DOHH2 (cell line): ENCODE measurements at regions not wholly inside any gene's neighbourhood (a gene's known extent, or its start where the extent isn't known, plus 50 kb on each side); places are given as distances from the start of the nearest gene placed in this dataset.

Source experiments
- H3F3A ChIP-seq: fragments of 200-600 bp; sonication (generic), shearing (Covaris generic); 2 replicates; pipeline ENCODE4 v1.6.0; 2016; ENCODE audit warnings: antibody characterized with exemption, mild to moderate bottlenecking; ENCODE audit not compliant: control insufficient read depth, insufficient read depth
- H3K27ac ChIP-seq: fragments of 200-600 bp; sonication (generic); 2 replicates; pipeline ENCODE4 v1.5.1; 2014; ENCODE audit warnings: low read depth, mild to moderate bottlenecking, low read length, moderate library complexity
- H3K27me3 ChIP-seq: fragments of 200-600 bp; sonication (generic); 2 replicates; pipeline ENCODE4 v1.6.1; 2014; ENCODE audit warnings: mild to moderate bottlenecking, low read length, mixed read lengths; ENCODE audit not compliant: control insufficient read depth
- H3K36me3 ChIP-seq: fragments of 200-600 bp; sonication (generic); 2 replicates; pipeline ENCODE4 v1.6.1; 2014; ENCODE audit warnings: mild to moderate bottlenecking, low read length, moderate library complexity, mixed read lengths; ENCODE audit not compliant: control insufficient read depth
- H3K4me1 ChIP-seq: fragments of 200-600 bp; sonication (generic); 2 replicates; pipeline ENCODE4 v1.6.1; 2014; ENCODE audit warnings: mild to moderate bottlenecking, low read length, mixed read lengths; ENCODE audit not compliant: control insufficient read depth
- H3K4me2 ChIP-seq: fragments of 200-600 bp; sonication (generic); 2 replicates; pipeline ENCODE4 v1.6.0; 2014; ENCODE audit warnings: mild to moderate bottlenecking, low read length, moderate library complexity
- H3K4me3 ChIP-seq: fragments of 200-600 bp; sonication (generic); 2 replicates; pipeline ENCODE4 v1.5.1; 2014; ENCODE audit warnings: mild to moderate bottlenecking, low read length, mixed read lengths
- H3K79me2 ChIP-seq: fragments of 200-600 bp; sonication (generic); 2 replicates; pipeline ENCODE4 v1.6.1; 2014; ENCODE audit warnings: mild to moderate bottlenecking, low read length, mixed read lengths; ENCODE audit not compliant: control insufficient read depth
- H3K9me2 ChIP-seq: fragments of 200-600 bp; sonication (generic); replicated peaks from 2 replicates; pipeline ENCODE4 v1.6.1; 2014; ENCODE audit warnings: mild to moderate bottlenecking, low read length, mixed read lengths; ENCODE audit not compliant: control insufficient read depth
- H3K9me3 ChIP-seq: fragments of 200-600 bp; sonication (generic); 2 replicates; pipeline ENCODE4 v1.6.1; 2014; ENCODE audit warnings: antibody characterized with exemption, low read length, mixed read lengths; ENCODE audit not compliant: control insufficient read depth, insufficient read depth
- H4K20me1 ChIP-seq: fragments of 200-600 bp; sonication (generic); 2 replicates; pipeline ENCODE4 v1.6.0; 2014; ENCODE audit warnings: low read depth, mild to moderate bottlenecking, antibody characterized with exemption, low read length, moderate library complexity; ENCODE audit not compliant: control insufficient read depth, insufficient read depth
- EZH2phosphoT487 ChIP-seq: fragments of 200-600 bp; sonication (generic); IDR thresholded peaks from 2 replicates; pipeline ENCODE4 v1.6.1; 2017; ENCODE audit warnings: borderline replicate concordance, mild to moderate bottlenecking, antibody characterized with exemption, low read length, moderate library complexity, mixed read lengths
- TF ChIP-seq, protein P1 (sequence below): fragments of 200-600 bp; sonication (generic); IDR thresholded peaks from one replicate; pipeline ENCODE4 v1.5.1; 2014; ENCODE audit warnings: antibody characterized with exemption, mild to moderate bottlenecking, low read depth, low read length; ENCODE audit not compliant: poor library complexity, severe bottlenecking

DNA sequence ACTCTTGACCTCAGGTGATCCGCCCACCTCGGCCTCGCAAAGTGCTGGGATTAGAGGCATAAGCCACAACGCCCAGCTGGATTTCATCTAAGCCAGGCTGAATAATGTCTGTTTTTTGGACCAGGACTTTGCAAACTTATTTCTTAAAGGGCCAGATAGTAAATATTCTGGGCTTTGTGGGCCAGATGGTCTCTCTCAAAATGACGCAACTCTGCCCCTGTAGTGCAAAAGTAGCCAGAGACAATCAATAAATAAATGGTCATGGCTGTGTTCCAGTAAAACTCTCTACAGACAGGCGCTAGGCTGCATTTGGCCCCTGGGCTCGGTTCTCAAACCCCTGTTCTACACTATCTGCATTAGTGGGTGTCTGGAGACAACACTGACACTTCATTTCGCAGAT lies 121.9 kb upstream of the CDH13 start:
- H3K27me3 ChIP-seq = no peaks in the 10 kb centered on the region
- no peaks in the 10 kb centered on the region for H3K9me2 ChIP-seq
- H3K4me3 ChIP-seq = no peak overlapping the region
- H3K27ac ChIP-seq = no peak overlapping the region
- no peaks in the 10 kb centered on the region for H3K4me1 ChIP-seq
- H3F3A ChIP-seq = no peaks in the 10 kb centered on the region
- no peaks in the 10 kb centered on the region for H3K9me3 ChIP-seq
- no peaks in the 10 kb centered on the region for H3K79me2 ChIP-seq
- TF ChIP-seq, protein P1, sequence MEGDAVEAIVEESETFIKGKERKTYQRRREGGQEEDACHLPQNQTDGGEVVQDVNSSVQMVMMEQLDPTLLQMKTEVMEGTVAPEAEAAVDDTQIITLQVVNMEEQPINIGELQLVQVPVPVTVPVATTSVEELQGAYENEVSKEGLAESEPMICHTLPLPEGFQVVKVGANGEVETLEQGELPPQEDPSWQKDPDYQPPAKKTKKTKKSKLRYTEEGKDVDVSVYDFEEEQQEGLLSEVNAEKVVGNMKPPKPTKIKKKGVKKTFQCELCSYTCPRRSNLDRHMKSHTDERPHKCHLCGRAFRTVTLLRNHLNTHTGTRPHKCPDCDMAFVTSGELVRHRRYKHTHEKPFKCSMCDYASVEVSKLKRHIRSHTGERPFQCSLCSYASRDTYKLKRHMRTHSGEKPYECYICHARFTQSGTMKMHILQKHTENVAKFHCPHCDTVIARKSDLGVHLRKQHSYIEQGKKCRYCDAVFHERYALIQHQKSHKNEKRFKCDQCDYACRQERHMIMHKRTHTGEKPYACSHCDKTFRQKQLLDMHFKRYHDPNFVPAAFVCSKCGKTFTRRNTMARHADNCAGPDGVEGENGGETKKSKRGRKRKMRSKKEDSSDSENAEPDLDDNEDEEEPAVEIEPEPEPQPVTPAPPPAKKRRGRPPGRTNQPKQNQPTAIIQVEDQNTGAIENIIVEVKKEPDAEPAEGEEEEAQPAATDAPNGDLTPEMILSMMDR = no peak
- TF ChIP-seq EZH2phosphoT487 = no peak
- no peak overlapping the region for H3K4me2 ChIP-seq
- no peaks in the 10 kb centered on the region for H4K20me1 ChIP-seq
- no peaks in the 10 kb centered on the region for H3K36me3 ChIP-seq

DNA sequence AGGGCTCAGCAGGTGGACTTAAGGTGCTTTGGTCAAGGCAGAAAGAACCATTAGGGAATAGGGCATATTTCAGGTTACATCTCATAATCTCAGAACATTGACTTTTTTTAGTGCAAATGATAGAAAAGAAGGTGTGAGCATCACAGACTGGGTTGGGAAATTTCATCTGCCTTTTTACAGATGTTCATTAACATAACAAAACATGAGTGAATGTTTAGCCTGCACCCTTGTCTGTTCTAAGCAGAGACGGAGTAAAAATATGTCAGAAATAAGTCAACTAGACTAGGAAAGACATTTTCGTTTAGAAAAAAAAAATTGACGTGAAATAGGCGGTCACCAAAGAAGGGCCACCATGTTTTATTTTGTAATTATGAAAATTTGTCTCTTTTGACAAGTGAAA lies 127.5 kb upstream of the CDH13 start:
- no peaks in the 10 kb centered on the region for H3K4me1 ChIP-seq
- TF ChIP-seq, protein P1 = no peak
- TF ChIP-seq EZH2phosphoT487 = no peak
- H4K20me1 ChIP-seq = no peaks in the 10 kb centered on the region
- H3K27me3 ChIP-seq = no peaks in the 10 kb centered on the region
- no peaks in the 10 kb centered on the region for H3K36me3 ChIP-seq
- no peak overlapping the region for H3K4me2 ChIP-seq
- no peak overlapping the region for H3K4me3 ChIP-seq
- H3K27ac ChIP-seq = no peak overlapping the region
- H3K79me2 ChIP-seq = no peaks in the 10 kb centered on the region
- H3F3A ChIP-seq = no peaks in the 10 kb centered on the region
- H3K9me2 ChIP-seq = no peaks in the 10 kb centered on the region
- H3K9me3 ChIP-seq = no peaks in the 10 kb centered on the region

DNA sequence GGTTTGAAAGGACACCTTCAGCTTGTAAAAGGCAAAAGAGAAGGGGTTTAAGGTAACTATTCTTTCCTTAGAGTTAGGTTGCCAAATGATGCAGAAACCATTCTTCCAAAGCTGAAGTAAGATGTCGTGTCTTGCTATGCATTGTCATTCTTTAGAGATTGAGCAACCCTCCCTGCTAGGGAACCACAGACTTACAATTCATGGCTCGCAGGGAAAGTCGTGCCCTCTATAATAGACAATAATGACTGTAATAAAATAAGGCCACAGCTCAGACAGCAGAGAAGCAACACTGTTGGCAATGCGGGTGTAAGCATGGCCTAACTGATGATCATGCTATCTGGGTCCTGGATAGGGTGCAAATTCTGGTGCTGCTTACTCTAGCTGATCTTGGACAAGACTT lies 129.6 kb upstream of the CDH13 start:
- H3K27ac ChIP-seq = no peak overlapping the region
- H3F3A ChIP-seq = no peaks in the 10 kb centered on the region
- H3K36me3 ChIP-seq = no peaks in the 10 kb centered on the region
- no peaks in the 10 kb centered on the region for H4K20me1 ChIP-seq
- H3K4me1 ChIP-seq = no peaks in the 10 kb centered on the region
- no peak overlapping the region for H3K4me3 ChIP-seq
- no peaks in the 10 kb centered on the region for H3K79me2 ChIP-seq
- H3K9me2 ChIP-seq = no peaks in the 10 kb centered on the region
- H3K9me3 ChIP-seq = no peaks in the 10 kb centered on the region
- H3K27me3 ChIP-seq = no peaks in the 10 kb centered on the region
- TF ChIP-seq, protein P1 = no peak
- no peak for TF ChIP-seq EZH2phosphoT487
- no peak overlapping the region for H3K4me2 ChIP-seq

DNA sequence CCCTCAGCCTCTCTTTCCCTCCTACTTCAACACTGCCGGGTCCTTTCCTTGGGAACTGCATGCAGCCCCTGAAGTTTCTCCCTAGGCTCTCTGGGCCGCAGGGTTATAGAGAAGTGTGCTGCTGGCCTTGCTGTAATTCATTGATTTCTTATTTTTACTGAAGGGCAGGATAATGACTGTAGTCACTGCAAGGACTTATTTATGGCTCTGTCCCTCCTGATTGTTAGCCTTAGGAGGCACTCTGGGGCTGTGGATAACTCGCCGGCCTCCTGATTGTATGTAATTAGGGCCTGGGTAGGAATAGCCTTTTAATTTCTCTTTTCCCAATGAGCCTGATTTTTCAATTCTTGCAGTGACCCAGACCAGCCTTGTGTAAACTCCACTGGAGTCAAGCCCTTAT lies 138.3 kb upstream of the CDH13 start:
- Histone ChIP-seq H3K9me2 (no peaks in the 10 kb centered on the region), H3K27me3 (no peaks in the 10 kb centered on the region), H3K27ac (no peak overlapping the region), H3F3A (no peaks in the 10 kb centered on the region), H3K36me3 (no peaks in the 10 kb centered on the region), H4K20me1 (no peaks in the 10 kb centered on the region), H3K4me3 (no peak overlapping the region), H3K9me3 (no peaks in the 10 kb centered on the region), H3K4me2 (no peak overlapping the region), H3K79me2 (no peaks in the 10 kb centered on the region), H3K4me1 (no peaks in the 10 kb centered on the region)
- no peak for TF ChIP-seq EZH2phosphoT487
- TF ChIP-seq, protein P1 = no peak
